ENCODE measurements at regions not wholly inside any gene's neighbourhood (a gene's known extent, or its start where the extent isn't known, plus 50 kb on each side); places are given as distances from the start of the nearest gene placed in this dataset.

DNA sequence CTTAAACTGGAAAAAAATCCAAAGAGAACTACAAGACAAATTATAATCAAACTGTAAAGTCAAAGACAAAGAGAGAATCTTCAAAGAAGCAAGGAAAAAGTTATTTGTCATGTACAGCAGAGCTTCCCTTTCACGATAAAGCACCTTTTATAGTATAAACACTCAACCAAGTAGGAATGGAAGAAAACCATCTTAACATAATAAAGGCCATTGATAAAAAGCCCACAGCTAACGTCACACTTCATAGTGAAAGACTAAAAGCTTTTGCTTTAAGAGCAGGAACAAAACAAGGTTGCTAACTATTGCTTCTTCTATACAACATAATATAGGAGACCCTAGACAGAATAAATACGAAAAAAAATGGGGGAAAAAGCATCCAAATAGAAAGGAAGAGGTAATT lies 595.7 kb upstream of the POU3F4 start:
- DNase-seq (ENCODE audit: low read depth, low spot score) = no peak

DNA sequence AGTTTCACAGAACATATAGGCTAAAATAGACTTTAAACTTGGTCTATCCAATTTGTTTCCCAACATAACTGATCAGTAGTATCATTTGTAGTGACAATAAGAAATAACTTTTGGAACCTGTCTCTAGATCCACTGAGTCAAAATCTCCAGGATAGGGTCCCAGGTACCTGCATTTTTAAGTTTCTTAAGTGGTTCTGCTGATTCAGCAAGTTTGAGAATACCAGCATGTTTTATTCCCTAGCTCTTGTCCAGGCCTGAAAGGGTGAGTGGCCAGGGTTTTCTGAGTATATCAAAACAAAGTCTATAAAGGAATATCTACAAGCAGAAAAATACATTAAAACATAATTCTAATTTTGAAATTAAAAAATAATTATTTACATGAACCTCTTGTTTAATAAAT lies 573.1 kb upstream of the POU3F4 start:
- DNase-seq (ENCODE audit: low read depth, low spot score) = no peak

DNA sequence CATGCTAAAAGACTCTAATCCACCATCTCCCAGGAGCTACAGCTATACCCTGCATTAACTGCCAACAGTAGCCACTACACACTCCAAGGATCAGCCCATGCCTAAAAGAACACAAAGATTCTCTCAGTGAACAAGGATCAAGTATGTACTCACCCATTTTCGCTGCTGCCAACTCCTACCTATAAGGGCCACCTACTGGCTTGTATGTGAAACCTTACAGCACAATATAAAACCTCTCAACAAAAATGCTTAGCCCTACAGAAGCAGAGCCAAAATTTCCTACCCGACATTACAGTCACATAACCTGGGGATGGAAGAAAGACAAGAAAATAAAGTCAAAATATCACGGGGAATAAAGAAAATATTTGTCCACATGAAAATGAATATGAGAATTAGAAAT lies 562.8 kb upstream of the POU3F4 start:
- no peak for DNase-seq (ENCODE audit: low read depth, low spot score)

DNA sequence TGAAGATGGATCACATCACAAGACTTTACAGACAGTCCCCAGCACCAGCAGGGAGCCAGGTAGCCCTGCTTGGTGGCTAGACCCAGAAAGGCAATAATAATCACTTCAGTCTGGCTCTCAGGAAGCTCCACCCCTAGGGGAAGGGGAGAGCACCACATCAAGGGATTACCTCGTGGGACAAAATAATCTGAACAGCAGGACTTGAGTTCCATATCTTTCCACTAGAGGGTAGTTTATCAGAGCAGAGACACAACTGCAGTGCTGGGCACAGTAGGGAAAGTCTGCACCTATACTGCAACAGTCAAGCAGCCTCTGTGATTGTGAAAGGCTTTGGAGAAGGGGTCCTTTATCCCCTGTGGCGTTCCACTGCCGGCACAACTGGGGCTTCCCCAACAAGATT lies 547.0 kb upstream of the POU3F4 start:
- peak; percentile 35 for DNase-seq (ENCODE audit: low read depth, low spot score)

DNA sequence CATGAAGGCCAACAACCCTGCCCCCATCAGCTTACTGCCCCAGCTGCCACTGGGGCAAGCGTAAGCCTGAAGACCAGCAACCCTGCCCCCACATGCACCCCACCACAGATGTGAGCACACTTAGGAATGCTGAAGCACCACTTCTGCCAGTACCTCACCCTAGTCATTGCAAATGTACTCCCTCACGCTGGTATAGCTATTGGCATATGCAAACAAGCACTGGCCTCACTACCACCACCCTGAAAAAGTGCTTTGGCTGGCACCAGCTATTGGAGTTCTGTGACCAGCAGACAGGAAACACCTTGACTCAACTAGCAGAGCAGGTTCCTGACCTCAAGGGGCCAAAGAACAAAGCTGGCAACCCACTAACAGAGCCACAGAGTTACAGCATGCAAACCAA lies 534.4 kb upstream of the POU3F4 start:
- DNase-seq (ENCODE audit: low read depth, low spot score) = no peak

DNA sequence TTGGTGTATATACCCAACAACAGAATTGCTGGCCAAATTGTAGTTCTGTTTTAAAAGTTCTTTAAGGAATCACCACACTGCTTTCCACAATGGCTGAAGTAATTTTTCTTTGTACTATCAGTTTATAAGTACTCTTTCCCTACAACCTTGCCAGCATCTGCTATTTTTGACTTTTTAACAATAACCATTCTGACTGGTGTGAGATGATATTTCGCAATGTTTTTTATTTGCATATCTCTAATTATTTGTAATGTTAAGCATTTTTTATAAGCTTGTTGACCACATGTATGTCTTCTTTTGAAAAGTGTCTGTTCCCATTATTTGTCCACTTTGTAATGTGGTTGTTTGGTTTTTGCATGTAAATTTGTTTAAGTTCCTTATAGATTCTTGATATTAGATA lies 509.9 kb upstream of the POU3F4 start:
- no peak for DNase-seq (ENCODE audit: low read depth, low spot score)

DNA sequence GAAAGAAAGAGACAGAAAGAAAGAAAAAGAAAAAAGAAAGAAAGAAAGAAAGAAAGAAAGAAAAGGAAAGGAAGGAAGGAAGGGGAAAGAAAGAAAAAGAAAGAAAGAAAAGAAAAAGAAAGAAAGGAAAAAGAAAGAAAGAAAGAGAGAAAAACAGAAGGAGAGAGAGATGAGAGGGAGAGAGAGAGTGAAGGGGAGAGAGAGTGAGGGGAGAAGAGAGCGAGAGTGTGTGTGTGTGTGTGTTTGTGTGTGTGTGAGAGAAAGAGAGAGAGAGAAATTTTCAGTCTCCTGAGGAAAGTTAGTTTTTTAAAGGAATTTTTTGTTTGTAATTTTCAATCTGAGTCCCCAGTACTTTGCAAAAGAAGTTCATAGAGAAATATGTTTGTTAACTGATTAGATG lies 504.1 kb upstream of the POU3F4 start:
- no peak for DNase-seq (ENCODE audit: low read depth, low spot score)

DNA sequence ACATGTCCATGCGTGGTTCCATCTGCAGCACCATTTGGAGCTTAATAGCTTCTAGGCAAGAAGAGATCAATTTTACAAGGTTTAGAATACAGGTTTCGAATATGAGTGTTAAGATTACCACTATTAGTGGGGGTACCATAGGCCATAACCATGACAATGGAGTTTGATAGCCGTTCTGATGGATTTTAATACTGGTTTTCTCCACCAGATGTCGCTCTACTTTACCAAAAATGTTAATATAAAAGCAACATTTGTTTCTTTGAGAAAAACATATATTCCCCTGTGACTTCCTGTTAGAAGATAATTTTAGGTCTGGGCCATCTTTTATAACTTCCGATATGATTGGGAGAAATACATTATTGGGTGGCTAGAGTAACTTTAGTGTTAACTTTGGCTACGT lies 499.7 kb upstream of the POU3F4 start:
- DNase-seq (ENCODE audit: low read depth, low spot score) = no peak

DNA sequence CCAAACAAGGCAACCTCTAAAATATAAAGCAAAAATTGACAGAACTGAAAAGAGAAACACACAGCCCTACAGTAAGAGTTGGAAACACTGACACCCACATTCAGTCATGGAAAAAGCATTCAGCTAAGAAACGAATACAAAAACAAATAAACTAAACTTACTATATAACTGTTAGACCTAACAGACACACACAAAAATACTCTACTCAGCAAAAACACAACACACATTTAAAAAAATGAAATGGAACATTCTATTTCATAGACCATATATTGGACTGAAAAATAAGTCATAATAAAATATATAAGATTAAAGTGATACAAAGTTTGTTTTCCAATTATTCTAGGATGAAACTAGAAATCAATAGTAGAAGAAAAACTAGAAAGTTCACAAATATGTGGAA lies 488.8 kb upstream of the POU3F4 start:
- DNase-seq (ENCODE audit: low read depth, low spot score) = no peak

DNA sequence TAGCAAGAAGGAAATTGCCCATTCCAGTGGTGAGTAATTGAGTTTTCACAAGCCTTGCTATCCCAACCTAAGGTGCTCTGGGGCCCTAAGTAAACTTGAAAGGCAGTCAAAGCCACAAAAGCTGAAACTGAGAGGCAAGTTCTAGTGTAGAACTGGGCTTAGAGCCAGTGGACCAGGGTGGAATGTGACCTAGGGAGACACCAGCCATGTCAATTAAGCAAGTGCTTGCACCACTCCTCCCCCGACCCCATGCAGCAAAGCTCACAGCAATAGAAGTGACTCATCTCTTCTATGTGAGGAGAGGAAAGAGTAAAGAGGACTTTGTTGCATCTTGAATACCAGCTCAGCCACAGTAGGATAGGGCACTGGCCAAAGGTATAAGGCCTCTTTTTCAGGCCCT lies 486.1 kb upstream of the POU3F4 start:
- no peak for DNase-seq (ENCODE audit: low read depth, low spot score)

All from ELF-1 (cell line).